H7 (cell line): ENCODE measurements at regions not wholly inside any gene's neighbourhood (a gene's known extent, or its start where the extent isn't known, plus 50 kb on each side); places are given as distances from the start of the nearest gene placed in this dataset.
"Not testable (repeated sequence)": the region's sequence is repeated elsewhere in the genome, so short reads cannot be mapped to it uniquely, and the experiment has no call there.

Experiments used
- DNase-seq: peaks from one replicate; pipeline ENCODE4 v3.0.0; 2012
- H3K27me3 ChIP-seq: 2 replicates; pipeline ENCODE4 v1.6.0; 2011; ENCODE audit warnings: mild to moderate bottlenecking, low read length; ENCODE audit not compliant: control insufficient read depth, insufficient read depth
- H3K36me3 ChIP-seq: replicated peaks from 2 replicates; pipeline ENCODE4 v1.5.1; 2011; ENCODE audit warnings: low read length; ENCODE audit not compliant: control insufficient read depth, insufficient read depth
- H3K4me3 ChIP-seq: 2 replicates; pipeline ENCODE4 v1.5.1; 2011; ENCODE audit warnings: low read depth, mild to moderate bottlenecking, control low read depth, low read length, moderate library complexity; ENCODE audit not compliant: insufficient read depth

- Histone ChIP-seq H3K27me3 (no peaks in the 10 kb centered on the region), H3K4me3 (no peak overlapping the region), H3K36me3 (no peaks in the 10 kb centered on the region)
- DNase-seq: no peak
Observed at GRCh38 chr13:66200555-66200954, 1029.6 kb downstream of the PCDH9 start.

GRCh38 chr13:66195238-66195637, 1034.9 kb downstream of the PCDH9 start:
- H3K27me3 ChIP-seq: no peaks in the 10 kb centered on the region
- DNase-seq: no peak
- no peaks in the 10 kb centered on the region for H3K36me3 ChIP-seq
- H3K4me3 ChIP-seq: no peak overlapping the region

- H3K36me3 ChIP-seq: no peaks in the 10 kb centered on the region
- DNase-seq: no peak
- H3K27me3 ChIP-seq: no peaks in the 10 kb centered on the region
- H3K4me3 ChIP-seq: no peak overlapping the region
Observed at GRCh38 chr13:66189986-66190385, 1040.2 kb downstream of the PCDH9 start.

GRCh38 chr13:66180836-66181235, 1049.3 kb downstream of the PCDH9 start:
- Histone ChIP-seq H3K4me3 (no peak overlapping the region), H3K27me3 (no peaks in the 10 kb centered on the region), H3K36me3 (no peaks in the 10 kb centered on the region)
- no peak for DNase-seq

- Histone ChIP-seq H3K36me3 (no peaks in the 10 kb centered on the region), H3K4me3 (no peak overlapping the region), H3K27me3 (no peaks in the 10 kb centered on the region)
- no peak for DNase-seq
Observed at GRCh38 chr13:66171920-66172319, 1058.2 kb downstream of the PCDH9 start.

GRCh38 chr13:66162470-66162869, 1067.7 kb downstream of the PCDH9 start:
- Histone ChIP-seq H3K27me3 (no peaks in the 10 kb centered on the region), H3K4me3 (no peak overlapping the region), H3K36me3 (no peaks in the 10 kb centered on the region)
- no peak for DNase-seq

GRCh38 chr13:66159511-66159910, 1070.6 kb downstream of the PCDH9 start:
- no peak for DNase-seq
- H3K36me3 ChIP-seq: no peaks in the 10 kb centered on the region
- H3K4me3 ChIP-seq: no peak overlapping the region
- H3K27me3 ChIP-seq: no peaks in the 10 kb centered on the region

GRCh38 chr13:66154976-66155375, 1075.2 kb downstream of the PCDH9 start:
- no peak for DNase-seq
- H3K36me3 ChIP-seq: no peaks in the 10 kb centered on the region

GRCh38 chr13:66154354-66154753, 1075.8 kb downstream of the PCDH9 start:
- no peak for DNase-seq
- no peaks in the 10 kb centered on the region for H3K27me3 ChIP-seq
- no peak overlapping the region for H3K4me3 ChIP-seq
- H3K36me3 ChIP-seq: no peaks in the 10 kb centered on the region

More at GRCh38 chr13:66154976-66155375, 1075.2 kb downstream of the PCDH9 start:
- H3K27me3 ChIP-seq: no peaks in the 10 kb centered on the region
- H3K4me3 ChIP-seq: no peak overlapping the region

- no peak for DNase-seq
- no peaks in the 10 kb centered on the region for H3K27me3 ChIP-seq
Observed at GRCh38 chr13:66152596-66152995, 1077.5 kb downstream of the PCDH9 start.

GRCh38 chr13:66144357-66144756, 1085.8 kb downstream of the PCDH9 start:
- not testable (repeated sequence) for DNase-seq, H3K27me3 ChIP-seq, H3K4me3 ChIP-seq, H3K36me3 ChIP-seq

More at GRCh38 chr13:66152596-66152995, 1077.5 kb downstream of the PCDH9 start:
- Histone ChIP-seq H3K4me3 (no peak overlapping the region), H3K36me3 (no peaks in the 10 kb centered on the region)

GRCh38 chr13:66139701-66140100, 1090.4 kb downstream of the PCDH9 start:
- H3K27me3 ChIP-seq: no peaks in the 10 kb centered on the region
- H3K36me3 ChIP-seq: no peaks in the 10 kb centered on the region
- H3K4me3 ChIP-seq: no peak overlapping the region
- no peak for DNase-seq

GRCh38 chr13:66139250-66139649, 1090.9 kb downstream of the PCDH9 start:
- Histone ChIP-seq H3K36me3 (no peaks in the 10 kb centered on the region), H3K4me3 (no peak overlapping the region), H3K27me3 (no peaks in the 10 kb centered on the region)
- DNase-seq: no peak

GRCh38 chr13:66138172-66138811, 1091.8 kb downstream of the PCDH9 start:
- Histone ChIP-seq H3K4me3 (no peak overlapping the region), H3K36me3 (no peaks in the 10 kb centered on the region), H3K27me3 (no peaks in the 10 kb centered on the region)
- DNase-seq: no peak

- Histone ChIP-seq H3K4me3 (no peak overlapping the region), H3K27me3 (no peaks in the 10 kb centered on the region), H3K36me3 (no peaks in the 10 kb centered on the region)
- no peak for DNase-seq
Observed at GRCh38 chr13:66137384-66137783, 1092.8 kb downstream of the PCDH9 start.
